Superior temporal gyrus (tissue), 1 donor: ENCODE measurements at regions not wholly inside any gene's neighbourhood (a gene's known extent, or its start where the extent isn't known, plus 50 kb on each side); places are given as distances from the start of the nearest gene placed in this dataset.

ENCODE experiments used
- DNase-seq: peaks from one replicate; pipeline ENCODE4 v3.0.0-alpha.2; 2016; ENCODE audit errors: extremely low spot score

GRCh38 chr2:234768608-234769196, 183.1 kb upstream of the SH3BP4 start:
- no peak for DNase-seq

DNA sequence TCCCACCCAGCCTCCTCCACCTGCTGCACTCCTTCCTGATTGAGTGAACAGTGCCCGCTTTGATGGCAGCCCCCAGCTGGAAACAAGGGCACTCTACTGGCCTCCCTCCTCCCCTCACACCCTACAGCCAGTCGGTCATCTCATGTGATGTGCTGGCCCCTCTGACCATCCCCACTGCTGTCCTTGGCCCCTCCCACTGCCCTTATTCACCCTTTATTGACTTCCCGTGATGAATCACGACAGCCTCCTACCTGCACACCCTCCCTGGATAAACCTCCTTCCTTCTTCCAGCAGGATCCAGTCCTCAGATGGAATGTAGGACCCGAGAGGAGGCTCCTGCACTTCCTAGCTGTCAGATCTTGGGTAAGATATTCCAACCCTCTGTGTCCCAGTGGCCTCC, 186.5 kb upstream of the SH3BP4 start:
- DNase-seq = no peak

DNA sequence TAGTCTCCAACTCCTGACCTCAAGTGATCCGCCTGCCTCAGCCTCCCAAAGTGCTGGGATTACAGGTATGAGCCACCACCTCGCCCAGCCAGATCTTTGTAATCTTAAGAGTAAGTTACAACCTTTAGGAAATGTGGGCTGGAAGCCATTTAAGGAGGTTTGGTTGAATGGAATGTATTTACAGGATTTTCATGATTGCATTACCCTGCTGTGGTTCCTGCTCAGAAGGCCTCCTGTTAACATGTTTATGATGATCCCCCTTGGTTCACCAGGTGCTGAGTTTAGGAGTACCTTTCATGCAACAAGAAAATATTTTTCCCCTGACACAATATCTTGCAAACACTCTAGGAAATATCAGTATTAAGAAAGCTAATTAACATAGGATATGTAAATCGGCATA, 187.4 kb upstream of the SH3BP4 start:
- DNase-seq = no peak

DNA sequence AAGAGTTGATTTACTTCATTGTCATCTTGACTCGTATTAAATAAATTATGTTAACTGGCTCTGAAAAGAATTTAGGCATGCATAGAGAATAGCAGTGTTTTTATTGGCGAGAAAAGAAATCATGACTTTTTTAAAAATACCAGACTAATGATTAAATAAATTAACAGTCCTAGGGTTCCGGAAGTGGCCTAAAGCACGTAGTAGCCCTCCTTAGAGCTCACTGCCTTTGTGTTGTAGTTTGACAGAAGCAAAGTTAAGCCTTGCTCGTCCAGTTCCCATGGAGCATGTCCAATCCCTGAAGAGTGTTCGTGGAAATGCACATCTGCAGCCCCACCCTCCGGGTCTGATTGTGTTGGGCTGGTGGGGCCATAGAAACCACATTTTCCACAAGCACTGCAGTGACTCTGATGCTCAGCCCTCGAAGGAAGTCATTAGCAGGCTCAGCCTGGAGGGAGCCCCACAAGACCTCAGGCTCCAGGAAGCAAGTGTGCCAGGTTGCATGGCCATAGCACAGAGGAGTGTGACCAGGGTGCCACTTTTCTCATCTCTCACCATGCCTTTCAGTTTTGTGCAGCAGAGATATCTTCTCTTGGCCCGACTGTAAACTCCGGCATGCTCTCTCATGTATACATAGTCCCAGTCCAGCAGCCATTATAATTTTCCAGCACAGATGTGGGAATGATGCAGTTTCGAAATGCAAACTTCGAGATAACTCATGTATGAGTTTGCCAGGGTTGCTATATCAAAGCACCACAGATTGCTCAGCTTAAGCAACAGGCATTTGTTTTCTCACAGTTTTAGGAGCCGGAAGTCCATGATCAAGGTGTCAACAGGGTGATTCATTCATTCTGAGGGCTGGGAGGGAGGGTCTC, 188.6 kb upstream of the SH3BP4 start:
- DNase-seq = no peak

DNA sequence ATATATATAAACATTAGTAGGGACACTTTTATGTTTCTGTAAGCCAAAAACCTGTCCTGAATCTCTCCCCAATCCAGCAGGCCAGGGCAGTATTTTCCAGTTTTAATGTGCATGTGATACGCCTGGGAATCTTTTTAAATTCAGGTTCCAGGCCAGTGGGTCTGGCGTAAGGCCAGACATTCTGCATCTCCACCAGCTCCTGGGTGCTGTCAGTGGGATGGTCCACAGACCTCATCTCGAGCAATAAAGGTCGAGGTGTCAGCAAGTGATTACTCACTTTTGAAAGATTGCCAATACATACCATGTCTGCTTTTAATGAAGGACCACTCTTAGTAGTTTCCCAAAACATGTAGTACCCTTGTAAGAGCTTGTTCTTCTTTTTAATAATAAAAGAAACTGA, 189.9 kb upstream of the SH3BP4 start:
- no peak for DNase-seq

DNA sequence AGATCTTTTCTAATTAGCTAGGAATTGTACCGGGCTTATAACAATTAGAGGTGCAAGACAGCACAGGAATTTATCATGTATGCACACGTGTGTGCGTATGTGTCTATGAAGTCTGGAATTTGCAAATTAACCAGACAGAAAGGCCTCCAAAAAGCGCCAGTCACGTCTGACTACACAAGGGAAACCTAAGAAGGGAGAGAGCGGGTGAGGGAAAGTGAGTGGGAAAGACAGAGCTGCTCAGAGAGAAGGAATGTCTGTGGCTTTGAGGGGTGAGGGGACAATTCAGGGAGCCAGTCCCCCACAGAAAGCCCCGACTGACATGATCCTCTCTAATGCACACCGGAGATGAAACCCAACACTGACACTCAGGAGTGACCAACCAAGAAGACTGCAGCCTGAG, 197.7 kb upstream of the SH3BP4 start:
- no peak for DNase-seq

DNA sequence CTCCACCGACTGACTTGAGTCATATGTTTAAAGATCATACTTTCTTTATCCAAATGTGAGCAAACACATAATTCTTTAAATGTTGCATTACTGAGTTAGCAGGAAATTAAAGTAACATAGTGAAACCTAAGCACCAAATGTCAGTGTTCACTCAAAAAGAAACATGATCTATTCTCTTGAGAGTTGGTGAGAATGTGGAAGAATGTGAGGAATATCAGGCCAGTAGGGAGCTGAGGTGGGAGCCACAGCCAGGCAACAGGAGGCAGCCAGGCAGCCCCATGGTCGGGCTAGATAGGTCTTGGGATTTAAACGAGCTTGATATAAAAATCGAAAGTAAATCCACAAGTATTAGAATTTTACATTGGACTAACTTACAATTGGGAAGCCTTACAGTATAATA, 198.1 kb upstream of the SH3BP4 start:
- no peak for DNase-seq

GRCh38 chr2:234752966-234753365, 198.9 kb upstream of the SH3BP4 start:
- DNase-seq = no peak

GRCh38 chr2:234751275-234751973, 200.4 kb upstream of the SH3BP4 start:
- no peak for DNase-seq

DNA sequence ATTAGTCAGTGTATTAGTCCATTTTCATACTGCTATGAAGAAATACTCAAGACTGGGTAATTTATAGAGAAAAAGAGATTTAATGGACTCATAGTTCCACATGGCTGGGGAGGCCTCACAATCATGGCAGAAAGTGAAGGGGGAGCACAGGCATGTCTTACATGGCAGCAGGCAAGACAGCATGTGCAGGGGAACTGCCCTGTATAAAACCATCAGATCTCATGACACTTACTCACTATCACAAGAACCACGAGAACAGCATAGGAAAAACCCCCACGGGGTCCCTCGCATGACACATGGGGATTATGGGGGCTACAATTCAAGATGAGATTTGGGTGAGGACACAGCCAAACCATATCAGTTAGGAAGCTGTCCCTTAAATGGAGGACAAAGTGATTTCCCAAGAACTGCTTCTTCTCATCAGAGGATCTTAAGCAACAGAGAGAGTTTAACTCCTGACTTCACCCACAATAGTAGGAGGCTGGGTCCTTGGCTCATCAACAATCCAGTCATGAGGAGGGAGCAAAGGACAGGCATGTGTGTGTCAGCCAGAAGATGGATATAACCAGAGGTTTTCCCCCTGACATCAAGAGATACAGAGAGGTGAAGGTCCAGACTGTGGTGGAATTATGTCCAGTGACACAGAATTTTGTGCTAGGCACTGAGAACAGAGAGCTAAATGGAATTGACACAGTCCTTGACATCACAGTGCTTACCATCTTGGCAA, 203.8 kb upstream of the SH3BP4 start:
- DNase-seq = no peak

- DNase-seq = no peak
Observed at GRCh38 chr2:234747032-234747431, 204.8 kb upstream of the SH3BP4 start.

- DNase-seq = no peak
Observed at GRCh38 chr2:234745347-234745746, 206.5 kb upstream of the SH3BP4 start.

DNA sequence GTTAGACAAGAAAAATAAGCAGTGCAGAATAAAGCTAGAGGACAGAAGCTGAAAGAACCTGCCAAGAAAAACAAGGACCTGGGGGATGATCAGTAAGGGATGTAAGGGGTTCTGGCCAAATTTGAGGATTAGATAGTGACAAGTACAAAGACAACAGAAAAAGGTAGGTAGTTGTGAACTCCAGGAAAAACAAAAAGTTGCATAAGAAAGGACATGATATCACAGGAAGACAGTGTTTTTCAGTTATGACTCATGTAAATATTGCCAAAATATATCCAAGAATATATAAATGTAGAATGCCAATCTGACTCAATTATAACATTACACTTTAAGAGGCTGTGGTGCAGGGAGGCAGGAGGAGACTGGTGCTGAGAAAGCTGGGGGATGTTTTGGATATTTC, 209.8 kb upstream of the SH3BP4 start:
- no peak for DNase-seq

GRCh38 chr2:234739061-234739460, 212.8 kb upstream of the SH3BP4 start:
- no peak for DNase-seq

DNA sequence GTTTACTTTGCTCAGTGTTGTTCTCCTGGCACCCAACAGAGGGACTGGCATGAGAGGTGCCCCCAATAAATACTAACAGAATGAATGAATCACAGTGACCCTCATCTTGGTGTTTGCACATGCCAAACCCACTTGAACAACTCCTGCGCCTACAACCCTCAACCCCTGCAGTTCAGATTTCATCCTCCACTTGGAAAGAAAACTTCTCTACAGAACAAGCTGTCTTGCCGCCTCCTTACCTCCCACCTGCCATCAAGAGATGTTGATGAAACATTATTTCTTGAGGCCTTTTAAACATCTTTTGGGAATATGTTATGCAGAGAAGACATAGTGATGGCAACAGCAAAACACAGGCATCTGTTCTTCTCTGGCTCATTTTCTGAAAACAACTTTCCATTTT, 216.0 kb upstream of the SH3BP4 start:
- no peak for DNase-seq

DNA sequence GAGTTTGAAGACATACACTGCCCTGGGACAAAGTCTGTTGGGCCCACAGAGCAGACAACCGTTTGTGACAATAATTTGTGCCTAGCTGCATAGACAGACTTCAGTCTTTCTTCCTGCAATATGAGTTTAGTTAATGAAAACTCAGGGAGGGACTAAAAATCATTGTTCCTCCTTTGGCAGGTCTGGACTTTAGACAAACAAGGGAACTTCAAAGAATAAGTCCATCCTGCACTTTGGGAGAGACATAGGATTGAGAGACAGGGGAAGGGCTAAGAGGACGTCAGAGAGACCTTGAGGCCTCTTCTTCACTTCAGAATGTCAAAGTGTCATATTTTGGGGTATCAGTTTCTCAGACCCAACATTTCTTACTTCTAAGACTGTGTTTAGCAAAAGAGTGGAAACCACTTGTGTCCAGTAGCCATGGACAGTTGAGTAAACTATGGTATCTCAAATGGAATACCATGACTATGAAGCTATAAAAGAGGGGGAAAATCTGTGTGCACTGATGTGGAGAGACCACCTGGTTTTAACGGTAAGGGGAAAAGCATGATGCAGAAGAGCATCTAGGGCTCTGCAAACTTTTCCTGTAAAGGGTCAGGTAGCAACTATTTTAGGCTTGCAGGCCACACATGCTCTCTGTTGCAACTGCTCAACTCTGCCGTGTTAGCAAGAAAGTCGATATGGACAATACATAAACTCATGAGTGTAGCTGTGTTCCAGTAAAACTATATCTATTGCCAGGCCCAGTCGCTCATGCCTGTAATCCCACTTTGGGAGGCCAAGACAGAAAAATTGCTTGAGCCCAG, 217.8 kb upstream of the SH3BP4 start:
- no peak for DNase-seq

- DNase-seq = no peak
Observed at GRCh38 chr2:234733093-234733489, 218.7 kb upstream of the SH3BP4 start.

DNA sequence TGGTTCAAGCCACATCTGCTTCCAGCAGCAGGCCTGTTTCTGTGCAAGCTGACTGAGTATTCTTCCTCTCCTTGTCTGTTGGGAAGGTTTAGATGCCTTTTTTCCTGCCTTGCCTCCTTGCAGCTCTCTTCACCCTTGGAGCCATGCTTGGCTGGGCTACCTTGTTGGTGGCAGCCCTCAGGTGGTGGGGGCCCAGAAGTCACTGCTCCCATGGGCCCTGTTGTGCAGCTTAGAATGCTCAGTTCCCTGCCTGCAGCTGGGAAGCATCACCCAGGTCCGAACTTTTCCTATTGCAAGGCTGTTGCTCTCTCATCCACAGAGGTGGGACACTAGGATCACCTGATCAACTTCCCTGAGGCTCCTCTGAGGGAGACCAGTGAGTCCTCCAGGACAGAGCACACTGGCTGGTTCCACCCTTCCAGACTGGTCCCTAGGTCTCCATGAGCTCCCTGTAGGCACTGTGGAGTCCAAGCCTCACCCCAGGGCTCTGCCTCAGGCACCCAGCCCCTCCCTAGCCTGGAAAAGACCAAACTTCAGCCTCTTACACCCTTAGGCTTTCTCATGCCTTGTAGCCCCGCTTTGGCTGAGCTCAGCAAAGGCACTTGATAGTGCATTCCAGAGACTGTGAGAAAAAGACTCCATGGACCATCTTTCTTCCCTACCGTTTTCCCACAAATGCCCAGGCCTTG, 219.3 kb upstream of the SH3BP4 start:
- no peak for DNase-seq

GRCh38 chr2:234731236-234731635, 220.6 kb upstream of the SH3BP4 start:
- DNase-seq = no peak

DNA sequence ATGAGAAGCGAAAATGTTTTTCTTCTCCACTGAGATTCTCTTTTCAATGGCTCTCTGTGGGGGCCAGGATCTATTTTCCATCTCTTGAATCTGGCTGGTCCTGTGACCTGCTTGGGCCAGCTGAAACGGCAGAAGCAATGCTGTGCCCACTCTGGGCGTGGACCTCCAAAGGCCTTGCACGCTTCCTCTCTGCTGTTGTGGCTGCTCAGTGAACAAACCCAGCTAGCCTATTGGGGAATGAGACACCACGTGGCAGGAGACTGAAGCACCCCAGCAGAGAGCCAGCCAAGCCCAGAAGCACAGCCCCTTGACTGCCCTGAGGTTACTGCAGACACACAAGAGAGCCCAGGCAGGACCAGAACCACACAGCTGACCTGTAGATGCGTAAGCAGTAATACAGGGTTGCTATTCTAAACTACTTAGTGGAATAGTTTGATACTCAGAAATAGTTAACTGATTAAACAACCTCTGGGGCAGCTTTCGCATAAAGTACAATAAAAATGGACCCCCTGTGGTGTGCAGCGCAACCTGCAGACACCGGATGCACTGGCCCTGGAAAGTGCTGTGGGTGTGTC, 221.7 kb upstream of the SH3BP4 start:
- no peak for DNase-seq
